ENCODE measurements at regions not wholly inside any gene's neighbourhood (a gene's known extent, or its start where the extent isn't known, plus 50 kb on each side); places are given as distances from the start of the nearest gene placed in this dataset.
"Not testable (repeated sequence)": the region's sequence is repeated elsewhere in the genome, so short reads cannot be mapped to it uniquely, and the experiment has no call there.

DNA sequence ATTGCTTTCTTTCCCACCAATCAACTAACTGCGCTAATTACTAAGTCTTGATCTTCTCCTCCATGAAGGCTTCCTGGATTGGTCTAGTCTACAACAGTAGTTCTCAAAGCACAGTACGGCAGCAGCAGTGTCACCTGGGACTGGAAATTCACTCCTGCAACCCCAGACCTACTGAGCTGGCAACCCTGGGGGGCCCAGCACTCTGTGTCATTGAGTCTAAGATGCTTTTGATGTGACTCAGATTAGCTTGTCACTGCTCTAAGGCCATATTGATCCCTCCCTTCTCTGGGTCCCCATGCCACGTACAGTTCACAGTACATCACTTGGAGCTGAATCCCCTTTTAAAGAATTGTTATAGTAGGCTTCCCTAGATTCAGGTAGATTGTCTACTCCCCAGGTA, 65.7 kb upstream of the KMT2C start:
- 71 to 75% methylated on average over 3 of the region's 3 CpGs for WGBS, 2 experiments (ENCODE audit: low coverage in 1 of 2, low lambda C conversion rate in 2 of 2, missing lambda C conversion rate in 2 of 2)
- H3K36me3 ChIP-seq (ENCODE audit: low read depth), result no peaks in the 10 kb centered on the region
- no peak for DNase-seq
- H3K9ac ChIP-seq, result no peak overlapping the region
- no peaks in the 10 kb centered on the region for H3K4me1 ChIP-seq (ENCODE audit: insufficient read depth)
- H3K4me3 ChIP-seq, result no peak overlapping the region
- no peaks in the 10 kb centered on the region for H3K9me2 ChIP-seq (ENCODE audit: insufficient read depth)
- in situ Hi-C loops (cut with MboI), result no loop called here
- no peak overlapping the region for H3K27ac ChIP-seq
- H3K79me2 ChIP-seq (ENCODE audit: insufficient read depth), result no peaks in the 10 kb centered on the region
- H3K27me3 ChIP-seq (replicated peaks; ENCODE audit: insufficient read depth), result no peaks in the 10 kb centered on the region
- TF ChIP-seq EZH2phosphoT487 (IDR thresholded peaks at IDR 0.05; ENCODE audit: insufficient read depth, low read depth), result no peak
- TF ChIP-seq EZH2 (IDR thresholded peaks at IDR 0.05; ENCODE audit: insufficient read depth, poor library complexity, severe bottlenecking), result no peak
- no peaks in the 10 kb centered on the region for H3F3A ChIP-seq (ENCODE audit: insufficient read depth)
- H2AFZ ChIP-seq, result no peak overlapping the region
- H3K4me2 ChIP-seq (ENCODE audit: unreplicated experiment), result no peak overlapping the region
- H4K20me1 ChIP-seq (ENCODE audit: insufficient read depth), result no peaks in the 10 kb centered on the region
- no peaks in the 10 kb centered on the region for H3K9me3 ChIP-seq (ENCODE audit: low read depth)

DNA sequence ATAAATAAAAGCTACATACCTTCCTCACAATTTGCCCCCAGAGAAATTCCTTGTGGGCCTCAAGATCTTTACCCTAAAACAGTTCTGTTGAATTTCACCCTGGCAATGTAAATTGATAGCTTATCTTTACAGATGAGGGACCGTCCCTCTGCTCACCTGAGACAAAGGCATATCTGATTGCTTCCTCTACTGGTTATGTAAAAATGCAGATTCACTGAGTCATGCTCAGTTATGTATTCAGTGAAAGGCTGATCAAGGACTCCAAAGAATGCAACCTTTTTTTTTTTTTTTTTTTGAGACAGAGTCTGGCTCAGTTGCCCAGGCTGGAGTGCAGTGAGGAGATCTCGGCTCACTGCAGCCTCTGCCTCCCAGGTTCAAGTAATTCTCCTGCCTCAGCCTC, 64.2 kb upstream of the KMT2C start:
- H2AFZ ChIP-seq; H3F3A ChIP-seq (ENCODE audit: insufficient read depth); DNase-seq; H3K9me3 ChIP-seq (ENCODE audit: low read depth); H4K20me1 ChIP-seq (ENCODE audit: insufficient read depth); H3K79me2 ChIP-seq (ENCODE audit: insufficient read depth); H3K27me3 ChIP-seq (replicated peaks; ENCODE audit: insufficient read depth); H3K4me1 ChIP-seq (ENCODE audit: insufficient read depth); H3K27ac ChIP-seq; H3K36me3 ChIP-seq (ENCODE audit: low read depth); H3K9me2 ChIP-seq (ENCODE audit: insufficient read depth); H3K9ac ChIP-seq; H3K4me3 ChIP-seq; in situ Hi-C loops (cut with MboI); H3K4me2 ChIP-seq (ENCODE audit: unreplicated experiment): not testable (repeated sequence)
- WGBS, 2 experiments (ENCODE audit: low coverage in 1 of 2, low lambda C conversion rate in 2 of 2, missing lambda C conversion rate in 2 of 2), result 66 to 70% methylated on average over 2 of the region's 2 CpGs

DNA sequence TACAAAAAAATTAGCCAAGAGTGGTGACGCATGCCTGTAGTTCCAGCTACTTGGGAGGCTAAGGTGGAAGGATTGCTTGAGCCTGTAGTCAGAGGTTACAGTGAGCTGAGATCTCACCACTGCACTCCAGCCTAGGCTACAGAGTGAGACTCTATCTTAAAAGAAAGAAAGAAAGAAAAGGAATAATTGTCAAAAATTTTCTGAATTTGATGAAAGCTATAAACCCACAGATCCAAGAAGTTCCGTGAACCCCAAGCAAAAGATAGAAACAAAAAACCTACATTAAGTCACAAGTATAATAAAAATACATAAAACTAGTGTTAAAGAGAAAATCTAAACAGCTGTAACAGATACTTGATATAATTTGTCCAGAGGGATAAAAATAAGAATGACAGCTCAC, 60.1 kb upstream of the KMT2C start:
- H3K9ac ChIP-seq, result no peak overlapping the region
- H3K79me2 ChIP-seq (ENCODE audit: insufficient read depth), result no peaks in the 10 kb centered on the region
- no peaks in the 10 kb centered on the region for H3K9me2 ChIP-seq (ENCODE audit: insufficient read depth)
- no peak overlapping the region for H3K4me2 ChIP-seq (ENCODE audit: unreplicated experiment)
- H3K27me3 ChIP-seq (replicated peaks; ENCODE audit: insufficient read depth), result 0 out of 2 replicates have a peak, but pooled peaks cover 4% of the 10 kb centered on the region
- WGBS, 2 experiments (ENCODE audit: low coverage in 1 of 2, low lambda C conversion rate in 2 of 2, missing lambda C conversion rate in 2 of 2), result 42 to 46% methylated on average over 2 of the region's 2 CpGs
- in situ Hi-C loops (cut with MboI), result no loop called here
- TF ChIP-seq EZH2 (IDR thresholded peaks at IDR 0.05; ENCODE audit: insufficient read depth, poor library complexity, severe bottlenecking) (no peak), EZH2phosphoT487 (IDR thresholded peaks at IDR 0.05; ENCODE audit: insufficient read depth, low read depth) (no peak)
- H3K9me3 ChIP-seq (ENCODE audit: low read depth), result no peaks in the 10 kb centered on the region
- no peaks in the 10 kb centered on the region for H3K36me3 ChIP-seq (ENCODE audit: low read depth)
- no peak overlapping the region for H2AFZ ChIP-seq
- H3F3A ChIP-seq (ENCODE audit: insufficient read depth), result no peaks in the 10 kb centered on the region
- no peaks in the 10 kb centered on the region for H4K20me1 ChIP-seq (ENCODE audit: insufficient read depth)
- H3K27ac ChIP-seq, result no peak overlapping the region
- DNase-seq, result no peak
- H3K4me3 ChIP-seq, result no peak overlapping the region
- no peaks in the 10 kb centered on the region for H3K4me1 ChIP-seq (ENCODE audit: insufficient read depth)

DNA sequence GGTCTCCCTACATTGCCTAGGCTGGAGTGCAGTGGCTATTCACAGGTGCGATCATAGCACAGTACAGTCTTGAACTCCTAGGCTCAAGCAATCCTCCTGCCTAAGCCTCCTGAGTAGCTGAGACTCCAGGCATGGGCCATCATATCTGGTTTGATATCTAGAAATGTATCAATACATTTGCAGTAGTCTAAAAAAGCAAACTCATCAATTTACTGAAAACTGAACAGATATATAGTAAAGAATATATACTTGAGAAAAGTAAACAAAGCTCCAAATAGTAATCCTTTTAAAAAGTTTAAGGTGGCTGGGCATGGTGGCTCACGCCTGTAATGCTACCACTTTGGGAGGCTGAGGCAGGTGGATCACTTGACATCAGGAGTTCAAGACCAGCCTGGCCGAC, 57.1 kb upstream of the KMT2C start:
- Histone ChIP-seq H3K36me3 (ENCODE audit: low read depth) (no peaks in the 10 kb centered on the region), H3K27ac (no peak overlapping the region), H3K9me3 (ENCODE audit: low read depth) (no peaks in the 10 kb centered on the region), H4K20me1 (ENCODE audit: insufficient read depth) (no peaks in the 10 kb centered on the region), H3K4me1 (ENCODE audit: insufficient read depth) (no peaks in the 10 kb centered on the region), H3K4me3 (no peak overlapping the region), H3K79me2 (ENCODE audit: insufficient read depth) (no peaks in the 10 kb centered on the region), H2AFZ (no peak overlapping the region), H3K4me2 (ENCODE audit: unreplicated experiment) (no peak overlapping the region), H3K9ac (no peak overlapping the region), H3K27me3 (replicated peaks; ENCODE audit: insufficient read depth) (0 out of 2 replicates have a peak, but pooled peaks cover 4% of the 10 kb centered on the region), H3K9me2 (ENCODE audit: insufficient read depth) (no peaks in the 10 kb centered on the region), H3F3A (ENCODE audit: insufficient read depth) (no peaks in the 10 kb centered on the region)
- DNase-seq, result no peak
- in situ Hi-C loops (cut with MboI), result no loop called here
- TF ChIP-seq EZH2phosphoT487 (IDR thresholded peaks at IDR 0.05; ENCODE audit: insufficient read depth, low read depth) (no peak), EZH2 (IDR thresholded peaks at IDR 0.05; ENCODE audit: insufficient read depth, poor library complexity, severe bottlenecking) (no peak)
- 71 to 72% methylated on average over 3 of the region's 3 CpGs for WGBS, 2 experiments (ENCODE audit: low coverage in 1 of 2, low lambda C conversion rate in 2 of 2, missing lambda C conversion rate in 2 of 2)

DNA sequence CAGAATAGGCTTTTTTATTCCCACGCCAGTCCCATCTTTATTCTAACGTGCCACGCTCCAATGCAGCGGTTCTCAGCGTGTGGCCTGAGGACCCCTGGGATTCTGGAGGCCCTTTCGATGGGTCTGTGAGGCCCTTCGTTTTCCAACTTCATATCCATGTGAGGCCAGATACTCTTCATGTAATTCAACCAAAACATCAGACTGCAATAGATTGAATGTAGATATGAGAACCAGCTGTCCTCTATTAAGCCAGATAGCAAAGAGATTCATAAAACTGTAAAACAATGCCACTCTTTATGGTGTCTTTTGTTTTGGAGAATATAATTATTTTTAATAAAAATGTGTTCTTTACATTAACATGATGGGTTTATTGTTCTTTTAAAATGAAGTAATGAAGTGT, 53.2 kb upstream of the KMT2C start:
- H3K36me3 ChIP-seq (ENCODE audit: low read depth), result no peaks in the 10 kb centered on the region
- H4K20me1 ChIP-seq (ENCODE audit: insufficient read depth), result no peaks in the 10 kb centered on the region
- H3K4me1 ChIP-seq (ENCODE audit: insufficient read depth), result no peaks in the 10 kb centered on the region
- no peak overlapping the region for H3K27ac ChIP-seq
- no peaks in the 10 kb centered on the region for H3K79me2 ChIP-seq (ENCODE audit: insufficient read depth)
- in situ Hi-C loops (cut with MboI), result no loop called here
- H3K9me3 ChIP-seq (ENCODE audit: low read depth), result no peaks in the 10 kb centered on the region
- DNase-seq, result no peak
- H3K27me3 ChIP-seq (replicated peaks; ENCODE audit: insufficient read depth), result 0 out of 2 replicates have a peak, but pooled peaks cover 4% of the 10 kb centered on the region
- 63 to 64% methylated on average over 7 of the region's 7 CpGs for WGBS, 2 experiments (ENCODE audit: low coverage in 1 of 2, low lambda C conversion rate in 2 of 2, missing lambda C conversion rate in 2 of 2)
- no peak overlapping the region for H3K4me3 ChIP-seq
- H3K4me2 ChIP-seq (ENCODE audit: unreplicated experiment), result no peak overlapping the region
- H2AFZ ChIP-seq, result no peak overlapping the region
- no peaks in the 10 kb centered on the region for H3F3A ChIP-seq (ENCODE audit: insufficient read depth)
- TF ChIP-seq EZH2 (IDR thresholded peaks at IDR 0.05; ENCODE audit: insufficient read depth, poor library complexity, severe bottlenecking) (no peak), EZH2phosphoT487 (IDR thresholded peaks at IDR 0.05; ENCODE audit: insufficient read depth, low read depth) (no peak)
- no peaks in the 10 kb centered on the region for H3K9me2 ChIP-seq (ENCODE audit: insufficient read depth)
- H3K9ac ChIP-seq, result no peak overlapping the region
